Osteoblast (primary cell): ENCODE measurements at regions not wholly inside any gene's neighbourhood (a gene's known extent, or its start where the extent isn't known, plus 50 kb on each side); places are given as distances from the start of the nearest gene placed in this dataset.

Source experiments
- DNase-seq: peaks from one replicate; pipeline ENCODE4 v3.0.0; 2011; ENCODE audit warnings: low spot score, mixed read lengths; ENCODE audit not compliant: insufficient read length; ENCODE audit errors: missing footprints
- H2AFZ ChIP-seq: 2 replicates; pipeline ENCODE4 v1.6.0; 2011; ENCODE audit warnings: mild to moderate bottlenecking, low read length
- H3K27ac ChIP-seq: 2 replicates; pipeline ENCODE4 v1.5.1; 2011; ENCODE audit warnings: mild to moderate bottlenecking, low read depth, low read length, moderate library complexity
- H3K27me3 ChIP-seq: 2 replicates; pipeline ENCODE4 v1.6.0; 2012; ENCODE audit warnings: mild to moderate bottlenecking, control low read depth, inconsistent platforms, low read length, moderate library complexity; ENCODE audit not compliant: insufficient read depth
- H3K36me3 ChIP-seq: 2 replicates; pipeline ENCODE4 v1.5.1; 2011; ENCODE audit warnings: mild to moderate bottlenecking, low read length, control low read depth, moderate library complexity; ENCODE audit not compliant: insufficient read depth
- H3K4me1 ChIP-seq: 2 replicates; pipeline ENCODE4 v1.5.1; 2011; ENCODE audit warnings: mild to moderate bottlenecking, low read length, control low read depth, moderate library complexity; ENCODE audit not compliant: insufficient read depth
- H3K4me2 ChIP-seq: 2 replicates; pipeline ENCODE4 v1.6.0; 2011; ENCODE audit warnings: mild to moderate bottlenecking, low read length; ENCODE audit not compliant: insufficient read depth
- H3K4me3 ChIP-seq: fragments of 200-600 bp; sonication (generic); 3 replicates; pipeline ENCODE4 v1.5.1; 2012; ENCODE audit warnings: mild to moderate bottlenecking, low read length, inconsistent platforms; ENCODE audit not compliant: insufficient read depth
- H3K79me2 ChIP-seq: 2 replicates; pipeline ENCODE4 v1.6.0; 2012; ENCODE audit warnings: mild to moderate bottlenecking, low read length, control low read depth, inconsistent platforms; ENCODE audit not compliant: insufficient read depth
- H3K9me3 ChIP-seq: 2 replicates; pipeline ENCODE4 v1.5.1; 2011; ENCODE audit warnings: low read depth, low read length, control low read depth
- H4K20me1 ChIP-seq: 2 replicates; pipeline ENCODE4 v1.6.0; 2012; ENCODE audit warnings: mild to moderate bottlenecking, low read length, control low read depth; ENCODE audit not compliant: insufficient read depth
- TF ChIP-seq, protein P1 (sequence below): IDR thresholded peaks from 2 replicates; pipeline ENCODE4 v1.5.1; 2011; ENCODE audit warnings: mild to moderate bottlenecking, low read depth, low read length, moderate library complexity; ENCODE audit errors: extremely low read depth

DNA sequence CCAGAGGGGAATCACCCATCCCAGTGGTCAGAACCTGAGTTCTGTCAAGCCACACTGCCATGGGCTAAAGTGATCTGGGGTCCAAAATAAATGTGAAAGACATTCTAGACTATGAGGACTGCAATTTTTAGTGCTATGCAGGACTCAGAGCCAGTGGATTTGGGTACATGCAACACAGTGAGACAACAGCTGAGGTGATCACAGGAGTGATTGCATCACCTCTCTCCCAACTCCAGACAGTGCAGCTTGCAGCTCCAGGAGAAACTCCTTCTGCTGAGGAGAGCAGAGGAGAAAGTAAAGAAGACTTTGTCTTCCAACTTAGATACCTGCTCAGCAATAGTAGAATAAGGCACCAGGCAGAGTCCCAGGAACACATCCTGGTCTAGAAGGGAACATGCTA, 682.0 kb upstream of the POT1 start:
- TF ChIP-seq, protein P1, sequence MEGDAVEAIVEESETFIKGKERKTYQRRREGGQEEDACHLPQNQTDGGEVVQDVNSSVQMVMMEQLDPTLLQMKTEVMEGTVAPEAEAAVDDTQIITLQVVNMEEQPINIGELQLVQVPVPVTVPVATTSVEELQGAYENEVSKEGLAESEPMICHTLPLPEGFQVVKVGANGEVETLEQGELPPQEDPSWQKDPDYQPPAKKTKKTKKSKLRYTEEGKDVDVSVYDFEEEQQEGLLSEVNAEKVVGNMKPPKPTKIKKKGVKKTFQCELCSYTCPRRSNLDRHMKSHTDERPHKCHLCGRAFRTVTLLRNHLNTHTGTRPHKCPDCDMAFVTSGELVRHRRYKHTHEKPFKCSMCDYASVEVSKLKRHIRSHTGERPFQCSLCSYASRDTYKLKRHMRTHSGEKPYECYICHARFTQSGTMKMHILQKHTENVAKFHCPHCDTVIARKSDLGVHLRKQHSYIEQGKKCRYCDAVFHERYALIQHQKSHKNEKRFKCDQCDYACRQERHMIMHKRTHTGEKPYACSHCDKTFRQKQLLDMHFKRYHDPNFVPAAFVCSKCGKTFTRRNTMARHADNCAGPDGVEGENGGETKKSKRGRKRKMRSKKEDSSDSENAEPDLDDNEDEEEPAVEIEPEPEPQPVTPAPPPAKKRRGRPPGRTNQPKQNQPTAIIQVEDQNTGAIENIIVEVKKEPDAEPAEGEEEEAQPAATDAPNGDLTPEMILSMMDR, result no peak
- Histone ChIP-seq H3K9me3 (no peaks in the 10 kb centered on the region), H3K27ac (no peak overlapping the region), H2AFZ (no peak overlapping the region), H3K4me1 (no peaks in the 10 kb centered on the region), H4K20me1 (no peaks in the 10 kb centered on the region), H3K4me3 (no peak overlapping the region), H3K27me3 (no peaks in the 10 kb centered on the region), H3K36me3 (no peaks in the 10 kb centered on the region), H3K79me2 (no peaks in the 10 kb centered on the region), H3K4me2 (no peak overlapping the region)
- no peak for DNase-seq

DNA sequence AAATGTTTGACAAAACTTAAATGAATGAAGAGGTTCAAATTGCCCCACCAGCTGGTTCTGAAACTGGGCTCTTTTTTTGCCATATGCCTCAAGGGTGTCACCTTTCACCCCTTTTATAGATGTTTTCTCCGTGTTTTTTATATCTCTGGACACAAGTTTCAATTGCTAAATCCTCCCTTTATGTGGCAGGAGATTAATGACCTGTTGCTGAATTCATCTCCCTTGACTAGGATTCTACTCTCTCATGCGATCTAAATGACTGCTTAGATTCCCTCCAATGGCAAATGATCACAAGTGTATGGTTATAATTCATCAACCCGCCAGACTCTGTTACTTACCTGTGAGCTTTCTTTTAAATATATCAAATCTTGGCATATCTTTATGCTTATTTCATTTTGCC, 677.0 kb upstream of the POT1 start:
- Histone ChIP-seq H4K20me1 (no peaks in the 10 kb centered on the region), H3K79me2 (no peaks in the 10 kb centered on the region), H2AFZ (no peak overlapping the region), H3K27ac (no peak overlapping the region), H3K27me3 (no peaks in the 10 kb centered on the region), H3K9me3 (no peaks in the 10 kb centered on the region), H3K4me3 (no peak overlapping the region), H3K36me3 (no peaks in the 10 kb centered on the region), H3K4me2 (no peak overlapping the region), H3K4me1 (no peaks in the 10 kb centered on the region)
- DNase-seq, result no peak
- TF ChIP-seq, protein P1, result no peak

- Histone ChIP-seq H3K27ac (no peak overlapping the region), H3K79me2 (no peaks in the 10 kb centered on the region), H3K4me2 (no peak overlapping the region), H3K4me1 (no peaks in the 10 kb centered on the region), H4K20me1 (no peaks in the 10 kb centered on the region), H2AFZ (no peak overlapping the region), H3K36me3 (no peaks in the 10 kb centered on the region), H3K9me3 (no peaks in the 10 kb centered on the region), H3K27me3 (no peaks in the 10 kb centered on the region), H3K4me3 (no peak overlapping the region)
- DNase-seq, result no peak
- TF ChIP-seq, protein P1, result no peak
These were observed 675.6 kb upstream of the POT1 start for GRCh38 chr7:125605241-125605640.

GRCh38 chr7:125602441-125602840, 672.8 kb upstream of the POT1 start:
- H3K4me2 ChIP-seq, result no peak overlapping the region
- no peak overlapping the region for H2AFZ ChIP-seq
- no peaks in the 10 kb centered on the region for H4K20me1 ChIP-seq
- DNase-seq, result no peak
- H3K79me2 ChIP-seq, result no peaks in the 10 kb centered on the region
- H3K27me3 ChIP-seq, result no peaks in the 10 kb centered on the region
- TF ChIP-seq, protein P1, result no peak
- H3K4me1 ChIP-seq, result no peaks in the 10 kb centered on the region
- H3K36me3 ChIP-seq, result no peaks in the 10 kb centered on the region
- no peaks in the 10 kb centered on the region for H3K9me3 ChIP-seq
- H3K27ac ChIP-seq, result no peak overlapping the region
- no peak overlapping the region for H3K4me3 ChIP-seq
